Body of pancreas (tissue), 4 donors: ENCODE measurements at regions not wholly inside any gene's neighbourhood (a gene's known extent, or its start where the extent isn't known, plus 50 kb on each side); places are given as distances from the start of the nearest gene placed in this dataset.

Experiments
- POLR2A ChIP-seq, 3 donors: fragments of 450-650 bp; IDR thresholded peaks; one replicate each; pipeline ENCODE4 v1.6.1; 2016; ENCODE audit warnings: antibody characterized with exemption in 3 of 3, mild to moderate bottlenecking in 2 of 3
- TF ChIP-seq, protein P1 (sequence below), 7 experiments: fragments of 450-650 bp in 4 of 7; fragments of 200-600 bp in 3 of 7; sonication (generic) in 3 of 7; IDR thresholded peaks; one replicate each; pipeline ENCODE4 v1.5.1; 2016 to 2019; ENCODE audit warnings: antibody characterized with exemption in 7 of 7

DNA sequence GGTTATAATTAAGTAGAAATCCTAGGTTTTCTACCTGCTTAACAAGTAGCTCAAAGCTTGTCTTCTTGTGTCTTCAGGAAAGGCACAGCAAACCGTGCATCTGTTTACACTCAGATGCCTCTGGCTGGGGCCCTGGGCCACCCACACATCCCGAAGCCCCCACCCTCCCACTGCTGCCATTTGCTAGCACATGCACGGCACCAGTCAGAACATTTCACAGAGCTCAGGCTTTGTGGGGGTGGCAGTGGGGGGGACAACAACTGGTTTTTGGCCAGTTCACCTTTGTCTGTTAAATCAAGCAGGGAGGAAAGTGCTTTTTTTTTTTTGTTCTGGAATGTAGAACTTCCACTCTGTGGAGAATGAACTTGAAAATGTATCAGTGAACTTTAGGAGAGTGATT is 77.7 kb downstream of the LINC00237 start:
- no peak for TF ChIP-seq POLR2A (IDR thresholded peaks at IDR 0.05)
- TF ChIP-seq, protein P1, sequence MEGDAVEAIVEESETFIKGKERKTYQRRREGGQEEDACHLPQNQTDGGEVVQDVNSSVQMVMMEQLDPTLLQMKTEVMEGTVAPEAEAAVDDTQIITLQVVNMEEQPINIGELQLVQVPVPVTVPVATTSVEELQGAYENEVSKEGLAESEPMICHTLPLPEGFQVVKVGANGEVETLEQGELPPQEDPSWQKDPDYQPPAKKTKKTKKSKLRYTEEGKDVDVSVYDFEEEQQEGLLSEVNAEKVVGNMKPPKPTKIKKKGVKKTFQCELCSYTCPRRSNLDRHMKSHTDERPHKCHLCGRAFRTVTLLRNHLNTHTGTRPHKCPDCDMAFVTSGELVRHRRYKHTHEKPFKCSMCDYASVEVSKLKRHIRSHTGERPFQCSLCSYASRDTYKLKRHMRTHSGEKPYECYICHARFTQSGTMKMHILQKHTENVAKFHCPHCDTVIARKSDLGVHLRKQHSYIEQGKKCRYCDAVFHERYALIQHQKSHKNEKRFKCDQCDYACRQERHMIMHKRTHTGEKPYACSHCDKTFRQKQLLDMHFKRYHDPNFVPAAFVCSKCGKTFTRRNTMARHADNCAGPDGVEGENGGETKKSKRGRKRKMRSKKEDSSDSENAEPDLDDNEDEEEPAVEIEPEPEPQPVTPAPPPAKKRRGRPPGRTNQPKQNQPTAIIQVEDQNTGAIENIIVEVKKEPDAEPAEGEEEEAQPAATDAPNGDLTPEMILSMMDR (IDR thresholded peaks at IDR 0.05) = no peak
